ENCODE measurements at regions not wholly inside any gene's neighbourhood (a gene's known extent, or its start where the extent isn't known, plus 50 kb on each side); places are given as distances from the start of the nearest gene placed in this dataset.
"Not testable (repeated sequence)": the region's sequence is repeated elsewhere in the genome, so short reads cannot be mapped to it uniquely, and the experiment has no call there.

GRCh38 chr17:62139141-62139540 lies 74.1 kb upstream of the MED13 start:
- no peak for ATAC-seq
- no peaks in the 10 kb centered on the region for H3K36me3 ChIP-seq
- WGBS, 2 donors (ENCODE audit: low coverage in 1 of 2): 100% methylated on average over 1 of the region's 26 CpGs; no CpG with 5 or more reads in 1 of the 2 donors
- H3K27ac ChIP-seq: no peak overlapping the region
- TF ChIP-seq EP300 (IDR thresholded peaks at IDR 0.05) (no peak), POLR2AphosphoS5 (IDR thresholded peaks at IDR 0.05) (no peak), CTCF (IDR thresholded peaks at IDR 0.05) (no peak), POLR2A (IDR thresholded peaks at IDR 0.05) (no peak)
- no peak overlapping the region for H3K4me3 ChIP-seq
- peaks cover 0 to 11% (median 0%) of the 10 kb centered on the region in 3 donors for H3K4me1 ChIP-seq
- H3K27me3 ChIP-seq: peaks cover 44% of the 10 kb centered on the region
- no peaks in the 10 kb centered on the region for H3K9me3 ChIP-seq

GRCh38 chr17:62138676-62139121 lies 73.6 kb upstream of the MED13 start:
- Histone ChIP-seq H3K4me1 (peaks cover 0 to 11% (median 0%) of the 10 kb centered on the region in 3 donors), H3K4me3 (peak overlapping the region in 1 of 2 donors; percentile 24), H3K27me3 (peaks cover 44% of the 10 kb centered on the region)
- peak; percentile 31 for ATAC-seq
- not testable (repeated sequence) for H3K36me3 ChIP-seq, H3K9me3 ChIP-seq, H3K27ac ChIP-seq
- no CpG with 5 or more reads among the region's 31 CpGs for WGBS, 2 donors (ENCODE audit: low coverage in 1 of 2)

GRCh38 chr17:62137734-62138624 lies 72.9 kb upstream of the MED13 start:
- not testable (repeated sequence) for H3K36me3 ChIP-seq, ATAC-seq, H3K27ac ChIP-seq, H3K9me3 ChIP-seq
- Histone ChIP-seq H3K4me3 (peak overlapping the region in 1 of 2 donors; percentile 24), H3K4me1 (peaks cover 0 to 11% (median 0%) of the 10 kb centered on the region in 3 donors), H3K27me3 (peaks cover 44% of the 10 kb centered on the region)
- no CpG with 5 or more reads among the region's 92 CpGs for WGBS, 2 donors (ENCODE audit: low coverage in 1 of 2)

- not testable (repeated sequence) for ATAC-seq, H3K4me3 ChIP-seq, H3K27ac ChIP-seq, H3K36me3 ChIP-seq, H3K9me3 ChIP-seq
- WGBS, 2 donors (ENCODE audit: low coverage in 1 of 2): 87% methylated on average over 18 of the region's 40 CpGs; no CpG with 5 or more reads in 1 of the 2 donors
- Histone ChIP-seq H3K4me1 (peaks cover 0 to 11% (median 0%) of the 10 kb centered on the region in 3 donors), H3K27me3 (peaks cover 48% of the 10 kb centered on the region)
These were observed 72.1 kb upstream of the MED13 start for GRCh38 chr17:62137013-62137733.

GRCh38 chr17:62135742-62136141 lies 70.7 kb upstream of the MED13 start:
- Histone ChIP-seq H3K27ac (no peak overlapping the region), H3K9me3 (no peaks in the 10 kb centered on the region), H3K4me3 (no peak overlapping the region), H3K4me1 (peaks cover 0 to 11% (median 0%) of the 10 kb centered on the region in 3 donors), H3K36me3 (no peaks in the 10 kb centered on the region), H3K27me3 (peaks cover 48% of the 10 kb centered on the region)
- no peak for TF ChIP-seq POLR2A (IDR thresholded peaks at IDR 0.05)
- TF ChIP-seq POLR2AphosphoS5 (IDR thresholded peaks at IDR 0.05): no peak
- TF ChIP-seq EP300 (IDR thresholded peaks at IDR 0.05): no peak
- TF ChIP-seq CTCF (IDR thresholded peaks at IDR 0.05): no peak
- ATAC-seq: no peak
- 58 to 73% methylated on average over 1 of the region's 1 CpG for WGBS, 2 donors (ENCODE audit: low coverage in 1 of 2)

- peaks cover 44% of the 10 kb centered on the region for H3K27me3 ChIP-seq
- H3K27ac ChIP-seq, H3K36me3 ChIP-seq, ATAC-seq, H3K4me3 ChIP-seq, H3K9me3 ChIP-seq: not testable (repeated sequence)
- WGBS, 2 donors (ENCODE audit: low coverage in 1 of 2): 60% methylated on average over 1 of the region's 2 CpGs; no CpG with 5 or more reads in 1 of the 2 donors
- H3K4me1 ChIP-seq: peaks cover 0 to 11% (median 0%) of the 10 kb centered on the region in 3 donors
These were observed 70.0 kb upstream of the MED13 start for GRCh38 chr17:62135096-62135495.

All from gastroesophageal sphincter (tissue), 4 donors.